Aorta (tissue), 5 donors: ENCODE measurements at regions not wholly inside any gene's neighbourhood (a gene's known extent, or its start where the extent isn't known, plus 50 kb on each side); places are given as distances from the start of the nearest gene placed in this dataset.
A peak's percentile ranks its signal among the peaks of the same experiment; 100 is the strongest.
"Not testable (repeated sequence)": the region's sequence is repeated elsewhere in the genome, so short reads cannot be mapped to it uniquely, and the experiment has no call there.

Experiments
- ATAC-seq: fragments of 200-7000 bp; cut with Tn5 transposase; one replicate; pipeline ENCODE4 v1.9.1; 2022; ENCODE audit warnings: moderate library complexity; ENCODE audit not compliant: low FRiP score
- DNase-seq, 2 donors: peaks; one replicate each; pipeline ENCODE4 v3.0.0-alpha.2; 2020
- H3K27ac ChIP-seq, 2 donors: one replicate each; pipeline ENCODE4 v1.5.1; 2013; ENCODE audit warnings: low read length in 2 of 2, mild to moderate bottlenecking in 2 of 2, moderate library complexity in 2 of 2, control low read depth in 1 of 2, inconsistent platforms in 1 of 2, low read depth in 1 of 2
- H3K27me3 ChIP-seq, 2 donors: one replicate each; pipeline ENCODE4 v1.6.1; 2013; ENCODE audit warnings: control low read depth in 1 of 2, low read length in 1 of 2, mild to moderate bottlenecking in 1 of 2, moderate library complexity in 1 of 2; ENCODE audit not compliant: insufficient read depth in 2 of 2, control insufficient read depth in 1 of 2
- H3K36me3 ChIP-seq, 2 donors: one replicate each; pipeline ENCODE4 v1.6.1; 2013; ENCODE audit warnings: control low read depth in 1 of 2, low read length in 1 of 2, mild to moderate bottlenecking in 1 of 2; ENCODE audit not compliant: insufficient read depth in 2 of 2, control insufficient read depth in 1 of 2
- H3K4me1 ChIP-seq, 2 donors: one replicate each; pipeline ENCODE4 v1.6.1; 2013; ENCODE audit warnings: low read length in 2 of 2, control low read depth in 1 of 2, mild to moderate bottlenecking in 1 of 2, moderate library complexity in 1 of 2; ENCODE audit not compliant: insufficient read depth in 2 of 2, control insufficient read depth in 1 of 2
- H3K4me3 ChIP-seq, 2 donors: one replicate each; pipeline ENCODE4 v1.5.1; 2013; ENCODE audit warnings: low read length in 2 of 2, control low read depth in 1 of 2, mild to moderate bottlenecking in 1 of 2
- H3K9me3 ChIP-seq: one replicate; pipeline ENCODE4 v1.6.1; 2013; ENCODE audit warnings: mild to moderate bottlenecking, low read length; ENCODE audit not compliant: control insufficient read depth
- WGBS, 2 donors: extraction: QIAGEN DNeasy Blood & Tissue Kit; methylation state at CpG; one replicate each; pipeline ENCODE4 v1.1.7; 2013; 5-methylcytosine and 5-hydroxymethylcytosine counted together
- intact Hi-C, 2 donors: fragments of 100-400 bp; cut with DNase I; formaldehyde crosslinking; loops; one replicate each; pipeline versions ENCODE4 v1.14.2 to v1.15.0; 2022
- donor health status: healthy with polysubstance abuse.
- donor health status: Bipolar disorder and iron deficiency.
- donor health status: DM: no; HTN: no; CAD: no.
- donor health status: DM: no; HTN: no; CAD: no.
- donor health status: DM: yes; HTN: yes; CAD: no.

- DNase-seq (no peak), ATAC-seq (no peak)
- Histone ChIP-seq H3K36me3 (no peaks in the 10 kb centered on the region), H3K27ac (no peak overlapping the region), H3K4me1 (no peaks in the 10 kb centered on the region), H3K9me3 (no peaks in the 10 kb centered on the region), H3K4me3 (no peak overlapping the region), H3K27me3 (no peaks in the 10 kb centered on the region)
- intact Hi-C loops: no loop called here
Measured at GRCh38 chr7:81264116-81264515, 345.3 kb upstream of the SEMA3C start.

- no peaks in the 10 kb centered on the region for H3K9me3 ChIP-seq
- H3K27me3 ChIP-seq: no peaks in the 10 kb centered on the region
- no peak for DNase-seq
- no peak for ATAC-seq
- no peaks in the 10 kb centered on the region for H3K36me3 ChIP-seq
- WGBS, 2 donors: 97 to 98% methylated on average over 2 of the region's 2 CpGs
- no peaks in the 10 kb centered on the region for H3K4me1 ChIP-seq
- intact Hi-C loops: no loop called here
- no peak overlapping the region for H3K4me3 ChIP-seq
- H3K27ac ChIP-seq: no peak overlapping the region
Measured at GRCh38 chr7:81260152-81260551, 341.3 kb upstream of the SEMA3C start.

- Histone ChIP-seq H3K27me3 (no peaks in the 10 kb centered on the region), H3K27ac (no peak overlapping the region), H3K4me1 (no peaks in the 10 kb centered on the region), H3K36me3 (no peaks in the 10 kb centered on the region), H3K4me3 (no peak overlapping the region), H3K9me3 (no peaks in the 10 kb centered on the region)
- 36 to 38% methylated on average over 7 of the region's 7 CpGs for WGBS, 2 donors
- no peak for DNase-seq
- ATAC-seq: peak; percentile 79
- intact Hi-C loops: loop anchor here (2.0 to 5.0 kb wide), 2 partner anchors 555 to 558 kb away; no protein-coding TSS in a partner anchor
Measured at GRCh38 chr7:81256991-81257390, 338.1 kb upstream of the SEMA3C start.

- no peak overlapping the region for H3K4me3 ChIP-seq
- H3K27me3 ChIP-seq: no peaks in the 10 kb centered on the region
- H3K27ac ChIP-seq: no peak overlapping the region
- H3K9me3 ChIP-seq: no peaks in the 10 kb centered on the region
- no peaks in the 10 kb centered on the region for H3K36me3 ChIP-seq
- 73 to 76% methylated on average over 3 of the region's 3 CpGs for WGBS, 2 donors
- DNase-seq (no peak), ATAC-seq (no peak)
- intact Hi-C loops: no loop called here
- peaks cover 0 to 2% of the 10 kb centered on the region in 2 donors for H3K4me1 ChIP-seq
Measured at GRCh38 chr7:81248420-81248819, 329.6 kb upstream of the SEMA3C start.

GRCh38 chr7:81247364-81247763 is 328.5 kb upstream of the SEMA3C start:
- intact Hi-C loops, H3K27me3 ChIP-seq, H3K9me3 ChIP-seq, DNase-seq, H3K4me1 ChIP-seq, H3K36me3 ChIP-seq, H3K4me3 ChIP-seq, H3K27ac ChIP-seq, ATAC-seq: not testable (repeated sequence)
- WGBS, 2 donors: 85 to 88% methylated on average over 1 of the region's 1 CpG

- Histone ChIP-seq H3K4me3 (no peak overlapping the region), H3K9me3 (no peaks in the 10 kb centered on the region), H3K27ac (no peak overlapping the region), H3K27me3 (no peaks in the 10 kb centered on the region), H3K36me3 (no peaks in the 10 kb centered on the region), H3K4me1 (peaks cover 0 to 2% of the 10 kb centered on the region in 2 donors)
- no peak for DNase-seq
- WGBS, 2 donors: 58 to 61% methylated on average over 4 of the region's 4 CpGs
- no peak for ATAC-seq
- intact Hi-C loops: no loop called here
Measured at GRCh38 chr7:81245353-81245752, 326.5 kb upstream of the SEMA3C start.

GRCh38 chr7:81244224-81244623 is 325.4 kb upstream of the SEMA3C start:
- Histone ChIP-seq H3K9me3 (no peaks in the 10 kb centered on the region), H3K27me3 (no peaks in the 10 kb centered on the region), H3K27ac (no peak overlapping the region), H3K4me1 (peaks cover 0 to under 1% of the 10 kb centered on the region in 2 donors), H3K4me3 (no peak overlapping the region), H3K36me3 (no peaks in the 10 kb centered on the region)
- DNase-seq (no peak), ATAC-seq (no peak)
- intact Hi-C loops: no loop called here
- WGBS, 2 donors: 68 to 74% methylated on average over 3 of the region's 3 CpGs

GRCh38 chr7:81236560-81236959 is 317.7 kb upstream of the SEMA3C start:
- intact Hi-C loops: no loop called here
- Histone ChIP-seq H3K36me3 (no peaks in the 10 kb centered on the region), H3K27ac (no peak overlapping the region), H3K9me3 (no peaks in the 10 kb centered on the region), H3K4me1 (no peaks in the 10 kb centered on the region), H3K27me3 (no peaks in the 10 kb centered on the region), H3K4me3 (no peak overlapping the region)
- no peak for DNase-seq
- no peak for ATAC-seq
- WGBS, 2 donors: 83% methylated on average over 2 of the region's 2 CpGs

- no peak overlapping the region for H3K27ac ChIP-seq
- no peaks in the 10 kb centered on the region for H3K36me3 ChIP-seq
- ATAC-seq (no peak), DNase-seq (no peak)
- no peaks in the 10 kb centered on the region for H3K27me3 ChIP-seq
- 93% methylated on average over 5 of the region's 5 CpGs for WGBS, 2 donors
- intact Hi-C loops: no loop called here
- no peaks in the 10 kb centered on the region for H3K4me1 ChIP-seq
- H3K4me3 ChIP-seq: no peak overlapping the region
- H3K9me3 ChIP-seq: no peaks in the 10 kb centered on the region
Measured at GRCh38 chr7:81235997-81236396, 317.1 kb upstream of the SEMA3C start.
